ENCODE measurements at regions not wholly inside any gene's neighbourhood (a gene's known extent, or its start where the extent isn't known, plus 50 kb on each side); places are given as distances from the start of the nearest gene placed in this dataset.

GRCh38 chr13:34547929-34548328 is 394.1 kb upstream of the NBEA start:
- ChIA-PET POLR2A (no interaction called here), CTCF (interaction anchor here (0.6 kb wide), 1 partner anchor 616 kb away, joined by 3 read pairs; no protein-coding TSS in a partner anchor)
- no peak for TF ChIP-seq YY2 (tag by site-specific recombination; IDR thresholded peaks at IDR 0.05)
- no peak for TF ChIP-seq PRDM4 (tag by site-specific recombination; IDR thresholded peaks at IDR 0.05)
- TF ChIP-seq ZNF24 (tag by site-specific recombination; IDR thresholded peaks at IDR 0.05) = no peak
- no peak for TF ChIP-seq ZNF335 (tag by site-specific recombination; conservative IDR thresholded peaks at IDR 0.05)
- no peak for TF ChIP-seq ZNF423 (tag by site-specific recombination; IDR thresholded peaks at IDR 0.05)
- no peak for TF ChIP-seq ZNF514 (tag by site-specific recombination; IDR thresholded peaks at IDR 0.05)
- TF ChIP-seq ZNF488 (tag by site-specific recombination; IDR thresholded peaks at IDR 0.05) = no peak
- TF ChIP-seq EGR2 (tag by site-specific recombination; IDR thresholded peaks at IDR 0.05; ENCODE audit: low read depth) = no peak
- no peak for TF ChIP-seq ZNF561 (tag by site-specific recombination; IDR thresholded peaks at IDR 0.05; ENCODE audit: borderline replicate concordance)
- TF ChIP-seq ZNF114 (tag by site-specific recombination; IDR thresholded peaks at IDR 0.05) = no peak
- no peak for TF ChIP-seq ZNF132 (tag by site-specific recombination; IDR thresholded peaks at IDR 0.05; ENCODE audit: borderline replicate concordance)
- TF ChIP-seq ZNF2 (tag by site-specific recombination; IDR thresholded peaks at IDR 0.05) = no peak
- no peak for TF ChIP-seq ZNF785 (tag by site-specific recombination; IDR thresholded peaks at IDR 0.05)
- no peak for TF ChIP-seq BCL11A (tag by site-specific recombination; IDR thresholded peaks at IDR 0.05; ENCODE audit: low read depth)
- no peak for TF ChIP-seq ZNF449 (tag by site-specific recombination; IDR thresholded peaks at IDR 0.05)
- TF ChIP-seq ZNF776 (tag by site-specific recombination; IDR thresholded peaks at IDR 0.05; ENCODE audit: borderline replicate concordance) = no peak
- TF ChIP-seq, protein P1, sequence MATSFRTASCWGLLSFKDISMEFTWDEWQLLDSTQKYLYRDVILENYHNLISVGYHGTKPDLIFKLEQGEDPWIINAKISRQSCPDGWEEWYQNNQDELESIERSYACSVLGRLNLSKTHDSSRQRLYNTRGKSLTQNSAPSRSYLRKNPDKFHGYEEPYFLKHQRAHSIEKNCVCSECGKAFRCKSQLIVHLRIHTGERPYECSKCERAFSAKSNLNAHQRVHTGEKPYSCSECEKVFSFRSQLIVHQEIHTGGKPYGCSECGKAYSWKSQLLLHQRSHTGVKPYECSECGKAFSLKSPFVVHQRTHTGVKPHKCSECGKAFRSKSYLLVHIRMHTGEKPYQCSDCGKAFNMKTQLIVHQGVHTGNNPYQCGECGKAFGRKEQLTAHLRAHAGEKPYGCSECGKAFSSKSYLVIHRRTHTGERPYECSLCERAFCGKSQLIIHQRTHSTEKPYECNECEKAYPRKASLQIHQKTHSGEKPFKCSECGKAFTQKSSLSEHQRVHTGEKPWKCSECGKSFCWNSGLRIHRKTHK (tag by site-specific recombination; IDR thresholded peaks at IDR 0.05) = no peak
- TF ChIP-seq ZBTB6 (tag by site-specific recombination; IDR thresholded peaks at IDR 0.05) = no peak
- H3K27ac ChIP-seq (ENCODE audit: extremely low read depth, low read depth, low read length) = no peak overlapping the region
- H3K9me3 ChIP-seq (ENCODE audit: control insufficient read depth, insufficient read depth, low read depth, low read length) = no peaks in the 10 kb centered on the region
- H3K4me3 ChIP-seq (ENCODE audit: low read depth, low read length) = no peak overlapping the region
- no peaks in the 10 kb centered on the region for H3K4me1 ChIP-seq (ENCODE audit: control insufficient read depth, insufficient read depth, low read length)
- H3K36me3 ChIP-seq (ENCODE audit: control insufficient read depth in 2 of 2, insufficient read depth in 1 of 2, low read length in 2 of 2) = no peaks in the 10 kb centered on the region

DNA sequence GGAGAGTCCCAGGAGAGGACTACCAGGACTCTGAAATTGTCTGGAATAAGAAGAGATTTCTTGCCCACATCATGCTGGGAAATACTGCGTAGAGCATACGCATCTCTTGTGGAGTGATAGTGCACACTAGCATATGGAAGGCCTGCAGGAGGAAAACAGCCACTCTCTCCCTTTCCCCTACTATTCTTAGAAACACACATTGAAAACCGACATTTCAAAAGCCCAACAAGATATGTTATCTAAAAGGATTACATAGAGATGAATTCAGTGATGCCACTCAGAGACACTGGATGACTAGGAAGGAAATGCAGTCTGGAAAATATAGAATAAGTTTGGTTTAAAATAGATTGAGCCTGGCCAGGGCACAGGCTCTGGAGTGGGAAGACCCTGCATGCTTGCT is 388.7 kb upstream of the NBEA start:
- H3K4me1 ChIP-seq (ENCODE audit: control insufficient read depth, insufficient read depth, low read length) = no peaks in the 10 kb centered on the region
- H3K27ac ChIP-seq (ENCODE audit: extremely low read depth, low read depth, low read length) = no peak overlapping the region
- ChIA-PET POLR2A (no interaction called here), CTCF (no interaction called here)
- H3K36me3 ChIP-seq (ENCODE audit: control insufficient read depth in 2 of 2, insufficient read depth in 1 of 2, low read length in 2 of 2) = no peaks in the 10 kb centered on the region
- H3K4me3 ChIP-seq (ENCODE audit: low read depth, low read length) = no peak overlapping the region
- H3K9me3 ChIP-seq (ENCODE audit: control insufficient read depth, insufficient read depth, low read depth, low read length) = no peaks in the 10 kb centered on the region
- TF ChIP-seq ZIC2 (tag by site-specific recombination; IDR thresholded peaks at IDR 0.05) (no peak), ZNF600 (tag by site-specific recombination; IDR thresholded peaks at IDR 0.05) (no peak), MZF1 (tag by site-specific recombination; IDR thresholded peaks at IDR 0.05; ENCODE audit: borderline replicate concordance) (no peak), SP3 (tag by site-specific recombination; IDR thresholded peaks at IDR 0.05) (no peak), ZNF560 (tag by site-specific recombination; IDR thresholded peaks at IDR 0.05; ENCODE audit: borderline replicate concordance) (no peak), ZNF473 (tag by site-specific recombination; IDR thresholded peaks at IDR 0.05) (no peak), KLF1 (tag by site-specific recombination; IDR thresholded peaks at IDR 0.05) (no peak), ZNF701 (tag by site-specific recombination; IDR thresholded peaks at IDR 0.05) (no peak), ZBTB26 (tag by site-specific recombination; optimal IDR thresholded peaks at IDR 0.05) (no peak), TRIM28 (IDR thresholded peaks at IDR 0.05; ENCODE audit: borderline replicate concordance, low read length) (no peak), ZNF843 (tag by site-specific recombination; IDR thresholded peaks at IDR 0.05) (no peak)
